H1 (cell line): ENCODE measurements at regions not wholly inside any gene's neighbourhood (a gene's known extent, or its start where the extent isn't known, plus 50 kb on each side); places are given as distances from the start of the nearest gene placed in this dataset.

Experiments
- CTCF ChIA-PET: fragments of 300-600 bp; sonication (Branson Sonifier 250); formaldehyde crosslinking; loops from one replicate; lab custom pipeline; 2021; ENCODE audit not compliant: partially characterized antibody; lab: Charles Lee
- POLR2A ChIA-PET: fragments of 300-600 bp; sonication (Branson Sonifier 250); formaldehyde crosslinking; loops from one replicate; lab custom pipeline; 2021; ENCODE audit warnings: inconsistent platforms; ENCODE audit not compliant: partially characterized antibody; lab: Charles Lee
- DNase-seq, 2 experiments: peaks; one replicate each; pipeline versions ENCODE4 v3.0.0 to v3.0.0-alpha.2; 2010 to 2022; ENCODE audit warnings: low spot score in 2 of 2, low read depth in 1 of 2, mixed read lengths in 1 of 2
- FAIRE-seq: peaks from 2 replicates; lab custom pipeline; 2011; peaks lifted over from hg19 to GRCh38; lab: Jason Lieb, UNC
- H2AFZ ChIP-seq: 2 replicates; pipeline ENCODE4 v1.8.1; 2012; ENCODE audit warnings: low read length, inconsistent platforms
- H2AK5ac ChIP-seq: 2 replicates; pipeline ENCODE4 v1.6.1; 2013; ENCODE audit warnings: low read depth, low read length
- H2BK120ac ChIP-seq: replicated peaks from 2 replicates; pipeline ENCODE3; 2013; ENCODE audit warnings: low read depth, low read length, inconsistent platforms
- H2BK12ac ChIP-seq: 2 replicates; pipeline ENCODE4 v1.6.1; 2013; ENCODE audit warnings: low read depth, low read length
- H2BK15ac ChIP-seq: 2 replicates; pipeline ENCODE4 v1.6.1; 2013; ENCODE audit warnings: low read length
- H2BK20ac ChIP-seq: 2 replicates; pipeline ENCODE4 v1.6.1; 2013; ENCODE audit warnings: low read length
- H2BK5ac ChIP-seq: 2 replicates; pipeline ENCODE4 v1.6.1; 2013; ENCODE audit warnings: low read depth, low read length
- H3K14ac ChIP-seq: 2 replicates; pipeline ENCODE4 v1.6.1; 2013; ENCODE audit warnings: inconsistent platforms; ENCODE audit not compliant: insufficient read length
- H3K18ac ChIP-seq: 2 replicates; pipeline ENCODE4 v1.6.1; 2013; ENCODE audit warnings: low read length; ENCODE audit errors: extremely low read depth
- H3K23ac ChIP-seq: 2 replicates; pipeline ENCODE4 v1.6.1; 2013; ENCODE audit warnings: inconsistent platforms; ENCODE audit not compliant: insufficient read length
- H3K23me2 ChIP-seq: 2 replicates; pipeline ENCODE4 v1.6.1; 2013; ENCODE audit warnings: low read depth, low read length
- H3K27ac ChIP-seq: 2 replicates; pipeline ENCODE4 v1.6.1; 2011; ENCODE audit warnings: low read depth, low read length, inconsistent platforms
- H3K27me3 ChIP-seq, 4 experiments: replicated peaks in 1 of 4; 1 replicate in 1 of 4; 2 replicates in 3 of 4; pipeline versions ENCODE4 v1.6.1 to v1.8.1; 2011 to 2013; ENCODE audit warnings: low read length in 3 of 4, mild to moderate bottlenecking in 3 of 4, inconsistent platforms in 2 of 4, mixed read lengths in 2 of 4, moderate library complexity in 1 of 4; ENCODE audit not compliant: control insufficient read depth in 3 of 4, insufficient read depth in 3 of 4; ENCODE audit errors: extremely low read depth in 1 of 4
- H3K36me3 ChIP-seq, 4 experiments: 2 replicates each; pipeline versions ENCODE4 v1.6.1 to v1.8.1; 2011 to 2013; ENCODE audit warnings: mild to moderate bottlenecking in 4 of 4, low read length in 3 of 4, moderate library complexity in 2 of 4, control low read depth in 1 of 4, inconsistent platforms in 1 of 4; ENCODE audit not compliant: insufficient read depth in 4 of 4, control insufficient read depth in 2 of 4
- H3K4ac ChIP-seq: replicated peaks from 2 replicates; pipeline ENCODE3; 2013; ENCODE audit warnings: low read length, low read depth, mixed read lengths, inconsistent platforms; ENCODE audit not compliant: insufficient read length
- H3K4me1 ChIP-seq, 4 experiments: replicated peaks in 1 of 4; 1 replicate in 1 of 4; 2 replicates in 3 of 4; pipeline versions ENCODE4 v1.6.1 to v1.8.1; 2011 to 2013; ENCODE audit warnings: low read length in 3 of 4, inconsistent platforms in 2 of 4, mixed read lengths in 1 of 4; ENCODE audit not compliant: insufficient read depth in 4 of 4, control insufficient read depth in 3 of 4
- H3K4me2 ChIP-seq, 2 experiments: 2 replicates each; pipeline versions ENCODE4 v1.6.1 to v1.8.1; 2011 to 2013; ENCODE audit warnings: low read depth in 2 of 2, low read length in 2 of 2, control low read depth in 1 of 2, inconsistent platforms in 1 of 2, mild to moderate bottlenecking in 1 of 2; ENCODE audit not compliant: insufficient read depth in 1 of 2
- H3K4me3 ChIP-seq, 4 experiments: fragments of 200-600, 300-600 bp in 1 of 4; sonication (generic), shearing (Covaris generic), sonication (Bioruptor Twin) in 1 of 4; 2 replicates each; pipeline versions ENCODE4 v1.5.1 to v1.8.1; 2011 to 2016; ENCODE audit warnings: low read length in 4 of 4, low read depth in 3 of 4, control low read depth in 2 of 4, inconsistent platforms in 2 of 4, mild to moderate bottlenecking in 2 of 4, mixed read lengths in 1 of 4, moderate library complexity in 1 of 4; ENCODE audit not compliant: insufficient read depth in 2 of 4; ENCODE audit errors: extremely low read depth in 1 of 4
- H3K56ac ChIP-seq: replicated peaks from 2 replicates; pipeline ENCODE3; 2013; ENCODE audit warnings: low read depth, mild to moderate bottlenecking, mixed read lengths, low read length, inconsistent platforms; ENCODE audit not compliant: insufficient read length
- H3K79me1 ChIP-seq: 2 replicates; pipeline ENCODE4 v1.6.1; 2013; ENCODE audit warnings: low read depth, low read length, control low read depth
- H3K79me2 ChIP-seq, 2 experiments: 2 replicates each; pipeline versions ENCODE4 v1.6.1 to v1.8.1; 2012 to 2013; ENCODE audit warnings: low read length in 2 of 2, mild to moderate bottlenecking in 2 of 2, inconsistent platforms in 1 of 2; ENCODE audit not compliant: insufficient read depth in 2 of 2, control insufficient read depth in 1 of 2
- H3K9ac ChIP-seq, 4 experiments: replicated peaks in 1 of 4; 1 replicate in 1 of 4; 2 replicates in 3 of 4; pipeline versions ENCODE4 v1.6.1 to v1.8.1; 2011 to 2013; ENCODE audit warnings: low read depth in 3 of 4, low read length in 3 of 4, control low read depth in 2 of 4, mild to moderate bottlenecking in 2 of 4, moderate library complexity in 2 of 4, inconsistent platforms in 1 of 4; ENCODE audit errors: extremely low read depth in 1 of 4
- H3K9me3 ChIP-seq, 2 experiments: 2 replicates each; pipeline versions ENCODE4 v1.6.1 to v1.8.1; 2012 to 2013; ENCODE audit warnings: mild to moderate bottlenecking in 2 of 2, moderate library complexity in 2 of 2, control low read depth in 1 of 2, inconsistent platforms in 1 of 2, low read depth in 1 of 2, low read length in 1 of 2, mixed read lengths in 1 of 2; ENCODE audit not compliant: insufficient read depth in 2 of 2
- H4K20me1 ChIP-seq, 2 experiments: replicated peaks in 1 of 2; 2 replicates each; pipeline versions ENCODE3 to v1.8.1; 2011 to 2013; ENCODE audit warnings: inconsistent platforms in 2 of 2, low read length in 2 of 2, mild to moderate bottlenecking in 1 of 2; ENCODE audit not compliant: insufficient read depth in 2 of 2, control insufficient read depth in 1 of 2
- H4K5ac ChIP-seq: 2 replicates; pipeline ENCODE4 v1.6.1; 2013; ENCODE audit warnings: low read length, low read depth, mixed read lengths, inconsistent platforms; ENCODE audit not compliant: insufficient read length
- H4K8ac ChIP-seq: 2 replicates; pipeline ENCODE4 v1.8.0; 2013; ENCODE audit warnings: mild to moderate bottlenecking, moderate library complexity, low read length, inconsistent platforms; ENCODE audit not compliant: insufficient read depth; ENCODE audit errors: extremely low read depth
- H4K91ac ChIP-seq: replicated peaks from 2 replicates; pipeline ENCODE3; 2013; ENCODE audit warnings: low read length, mixed read lengths, inconsistent platforms; ENCODE audit not compliant: insufficient read length
- BCL11A ChIP-seq, 2 experiments: IDR thresholded peaks; one replicate each; pipeline ENCODE4 v1.6.1; 2011; ENCODE audit warnings: low read depth in 2 of 2, low read length in 2 of 2, mild to moderate bottlenecking in 2 of 2
- BRCA1 ChIP-seq: IDR thresholded peaks from 2 replicates; pipeline ENCODE4 v1.6.1; 2012; ENCODE audit warnings: low read depth, low read length, improper control_type of control experiment
- HDAC2 ChIP-seq, 2 experiments: fragments of 300-600 bp in 1 of 2; sonication (generic) in 1 of 2; IDR thresholded peaks; 2 replicates each; pipeline ENCODE4 v1.6.1; 2011 to 2012; ENCODE audit warnings: low read depth in 2 of 2, low read length in 2 of 2, mild to moderate bottlenecking in 2 of 2, moderate library complexity in 2 of 2, borderline replicate concordance in 1 of 2, inconsistent platforms in 1 of 2
- KDM4A ChIP-seq: IDR thresholded peaks from one replicate; pipeline ENCODE4 v1.7.1; 2012; ENCODE audit warnings: low read depth, mild to moderate bottlenecking, moderate library complexity, low read length, inconsistent platforms; ENCODE audit not compliant: severe bottlenecking
- NANOG ChIP-seq: IDR thresholded peaks from 2 replicates; pipeline ENCODE4 v1.6.1; 2011; ENCODE audit warnings: low read length, low read depth, mild to moderate bottlenecking, inconsistent platforms; ENCODE audit not compliant: insufficient read depth, poor library complexity, severe bottlenecking
- NRF1 ChIP-seq: IDR thresholded peaks from 2 replicates; pipeline ENCODE4 v1.6.1; 2011; ENCODE audit warnings: mild to moderate bottlenecking, low read depth, low read length, improper control_type of control experiment
- POU5F1 ChIP-seq: IDR thresholded peaks from 2 replicates; pipeline ENCODE4 v1.6.1; 2011; ENCODE audit warnings: low read depth, mild to moderate bottlenecking, low read length, moderate library complexity
- RNF2 ChIP-seq: fragments of 200-900, 300-1000 bp; sonication (generic); IDR thresholded peaks from 2 replicates; pipeline ENCODE4 v1.7.1; 2016; ENCODE audit warnings: borderline replicate concordance, low read depth, mild to moderate bottlenecking, antibody characterized with exemption, low read length; ENCODE audit not compliant: poor library complexity, severe bottlenecking; ENCODE audit errors: missing control alignments
- TCF12 ChIP-seq: IDR thresholded peaks from 2 replicates; pipeline ENCODE4 v1.6.1; 2011; ENCODE audit warnings: low read depth, mild to moderate bottlenecking, low read length
- WGBS, 2 experiments: shearing (Covaris generic) in 1 of 2; methylation state at CpG; one replicate each; pipeline versions ENCODE4 v1.1.6 to v1.1.7; 2013 to 2015; ENCODE audit warnings: low lambda C conversion rate in 2 of 2, mixed read lengths in 2 of 2, inconsistent platforms in 1 of 2, low coverage in 1 of 2, missing lambda C conversion rate in 1 of 2; ENCODE audit not compliant: insufficient replicate concordance in 2 of 2, insufficient coverage in 1 of 2, insufficient read length in 1 of 2; ENCODE audit errors: extremely low coverage in 1 of 2, missing lambda C conversion rate in 1 of 2; 5-methylcytosine and 5-hydroxymethylcytosine counted together
- TF ChIP-seq, protein P1 (sequence below), 3 experiments: IDR thresholded peaks; 1 replicate in 2 of 3; 2 replicates in 1 of 3; pipeline versions ENCODE4 v1.5.1 to v1.6.1; 2011; ENCODE audit warnings: low read length in 3 of 3, mild to moderate bottlenecking in 3 of 3, inconsistent platforms in 2 of 3, low read depth in 1 of 3, moderate library complexity in 1 of 3; ENCODE audit not compliant: insufficient read depth in 1 of 3; ENCODE audit errors: control extremely low read depth in 1 of 3

DNA sequence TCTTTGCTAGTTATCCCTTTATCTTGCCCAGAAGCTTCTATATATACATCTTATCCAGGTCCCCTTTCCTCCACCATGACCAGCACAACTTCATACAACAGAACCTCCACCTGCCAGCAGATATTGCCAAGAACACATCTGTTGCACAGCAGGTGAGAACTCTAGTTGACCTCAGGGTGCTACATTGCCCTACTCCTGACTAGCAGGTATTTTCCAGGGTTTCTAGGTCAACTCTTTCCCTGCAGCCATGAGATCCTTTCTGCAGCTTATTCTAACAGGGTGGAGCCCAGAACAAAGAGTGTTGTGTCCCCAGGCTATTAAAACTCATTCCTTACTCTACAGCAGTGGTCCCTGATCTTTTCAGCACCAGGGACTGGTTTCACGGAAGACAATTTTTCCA, 319.5 kb downstream of the PRDM2 start:
- POLR2A ChIA-PET: no interaction called here
- no peak overlapping the region for H3K23ac ChIP-seq
- no peak for TF ChIP-seq RNF2
- no peak for TF ChIP-seq BCL11A (IDR thresholded peaks at IDR 0.05; ENCODE audit: low read depth in 2 of 2, low read length in 2 of 2)
- TF ChIP-seq HDAC2 (IDR thresholded peaks at IDR 0.05; ENCODE audit: borderline replicate concordance in 1 of 2, low read depth in 2 of 2, low read length in 2 of 2): no peak
- TF ChIP-seq TCF12: no peak
- TF ChIP-seq, protein P1, sequence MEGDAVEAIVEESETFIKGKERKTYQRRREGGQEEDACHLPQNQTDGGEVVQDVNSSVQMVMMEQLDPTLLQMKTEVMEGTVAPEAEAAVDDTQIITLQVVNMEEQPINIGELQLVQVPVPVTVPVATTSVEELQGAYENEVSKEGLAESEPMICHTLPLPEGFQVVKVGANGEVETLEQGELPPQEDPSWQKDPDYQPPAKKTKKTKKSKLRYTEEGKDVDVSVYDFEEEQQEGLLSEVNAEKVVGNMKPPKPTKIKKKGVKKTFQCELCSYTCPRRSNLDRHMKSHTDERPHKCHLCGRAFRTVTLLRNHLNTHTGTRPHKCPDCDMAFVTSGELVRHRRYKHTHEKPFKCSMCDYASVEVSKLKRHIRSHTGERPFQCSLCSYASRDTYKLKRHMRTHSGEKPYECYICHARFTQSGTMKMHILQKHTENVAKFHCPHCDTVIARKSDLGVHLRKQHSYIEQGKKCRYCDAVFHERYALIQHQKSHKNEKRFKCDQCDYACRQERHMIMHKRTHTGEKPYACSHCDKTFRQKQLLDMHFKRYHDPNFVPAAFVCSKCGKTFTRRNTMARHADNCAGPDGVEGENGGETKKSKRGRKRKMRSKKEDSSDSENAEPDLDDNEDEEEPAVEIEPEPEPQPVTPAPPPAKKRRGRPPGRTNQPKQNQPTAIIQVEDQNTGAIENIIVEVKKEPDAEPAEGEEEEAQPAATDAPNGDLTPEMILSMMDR (IDR thresholded peaks at IDR 0.05; ENCODE audit: control extremely low read depth in 1 of 3, insufficient read depth in 1 of 3, low read depth in 1 of 3, low read length in 3 of 3): no peak
- no peak for TF ChIP-seq POU5F1
- no peak for TF ChIP-seq NANOG
- TF ChIP-seq BRCA1: no peak
- TF ChIP-seq KDM4A: no peak
- TF ChIP-seq NRF1: no peak

More for the DNA sequence above, 319.5 kb downstream of the PRDM2 start:
- FAIRE-seq (no peak), DNase-seq (no peak)
- no peak overlapping the region for H3K4me2 ChIP-seq
- no peak overlapping the region for H3K14ac ChIP-seq
- no peaks in the 10 kb centered on the region for H3K23me2 ChIP-seq
- no peaks in the 10 kb centered on the region for H3K79me2 ChIP-seq
- no peak overlapping the region for H3K4ac ChIP-seq
- WGBS, 2 experiments: 92% methylated on average over 1 of the region's 1 CpG; no CpG with 5 or more reads in 1 of the 2 experiments
- no peaks in the 10 kb centered on the region for H3K36me3 ChIP-seq
- no peak overlapping the region for H4K5ac ChIP-seq
- no peak overlapping the region for H2AFZ ChIP-seq
- H3K27me3 ChIP-seq: no peaks in the 10 kb centered on the region
- H3K4me1 ChIP-seq: no peaks in the 10 kb centered on the region
- no peak overlapping the region for H2BK12ac ChIP-seq
- H3K9me3 ChIP-seq: peaks cover 5 to 11% of the 10 kb centered on the region in 2 experiments; a peak in 2 of 4 replicates
- no peaks in the 10 kb centered on the region for H3K79me1 ChIP-seq
- no peak overlapping the region for H2BK5ac ChIP-seq
- H2BK15ac ChIP-seq: no peak overlapping the region
- no peak overlapping the region for H2BK20ac ChIP-seq
- no peak overlapping the region for H2BK120ac ChIP-seq
- no peak overlapping the region for H4K91ac ChIP-seq
- H3K9ac ChIP-seq: no peak overlapping the region
- H3K4me3 ChIP-seq: no peak overlapping the region
- CTCF ChIA-PET: interaction anchor here (0.9 kb wide), 2 partner anchors 54 to 68 kb away, joined by 3 read pairs; no protein-coding TSS in a partner anchor
- H3K56ac ChIP-seq: no peak overlapping the region
- H3K18ac ChIP-seq: no peak overlapping the region
- H2AK5ac ChIP-seq: no peak overlapping the region
- H4K20me1 ChIP-seq: no peaks in the 10 kb centered on the region
- no peak overlapping the region for H4K8ac ChIP-seq
- H3K27ac ChIP-seq: no peak overlapping the region
